Lung (tissue), 11 donors: ENCODE measurements at regions not wholly inside any gene's neighbourhood (a gene's known extent, or its start where the extent isn't known, plus 50 kb on each side); places are given as distances from the start of the nearest gene placed in this dataset.

Experiments used
- ATAC-seq: fragments of 200-7000 bp; cut with Tn5 transposase; one replicate; pipeline ENCODE4 v1.9.1; 2020; ENCODE audit warnings: moderate number of reproducible peaks; ENCODE audit not compliant: insufficient read depth, low FRiP score
- DNase-seq, 3 donors: peaks; one replicate each; pipeline ENCODE4 v3.0.0-alpha.2; 2013 to 2017
- H3K27ac ChIP-seq, 2 donors: one replicate each; pipeline ENCODE4 v1.5.1; 2013; ENCODE audit warnings: mild to moderate bottlenecking in 2 of 2, moderate library complexity in 2 of 2, control low read depth in 1 of 2, inconsistent platforms in 1 of 2, low read depth in 1 of 2, low read length in 1 of 2
- H3K27me3 ChIP-seq, 3 donors: one replicate each; pipeline ENCODE4 v1.5.1; 2013; ENCODE audit warnings: low read length in 2 of 3; ENCODE audit not compliant: control insufficient read depth in 3 of 3, insufficient read depth in 3 of 3
- H3K36me3 ChIP-seq, 4 donors: one replicate each; pipeline ENCODE4 v1.5.1; 2013; ENCODE audit warnings: low read length in 4 of 4, mild to moderate bottlenecking in 1 of 4, moderate library complexity in 1 of 4; ENCODE audit not compliant: control insufficient read depth in 4 of 4, insufficient read depth in 4 of 4
- H3K4me1 ChIP-seq, 5 donors: one replicate each; pipeline ENCODE4 v1.5.1; 2013; ENCODE audit warnings: low read length in 5 of 5, mild to moderate bottlenecking in 2 of 5, moderate library complexity in 1 of 5; ENCODE audit not compliant: control insufficient read depth in 5 of 5, insufficient read depth in 5 of 5
- H3K4me3 ChIP-seq: one replicate; pipeline ENCODE4 v1.5.1; 2013; ENCODE audit warnings: mild to moderate bottlenecking, control low read depth, moderate library complexity
- H3K9ac ChIP-seq, 2 donors: one replicate each; pipeline ENCODE4 v1.5.1; 2013; ENCODE audit warnings: low read length in 2 of 2, control low read depth in 1 of 2; ENCODE audit not compliant: insufficient read depth in 1 of 2
- H3K9me3 ChIP-seq, 4 donors: one replicate each; pipeline ENCODE4 v1.5.1; 2013; ENCODE audit warnings: low read length in 3 of 4, mild to moderate bottlenecking in 1 of 4, moderate library complexity in 1 of 4; ENCODE audit not compliant: control insufficient read depth in 4 of 4, insufficient read depth in 3 of 4
- WGBS, 2 donors: extraction: QIAGEN DNeasy Blood & Tissue Kit; methylation state at CpG; one replicate each; pipeline ENCODE4 v1.1.7; 2013; 5-methylcytosine and 5-hydroxymethylcytosine counted together
- TF ChIP-seq, protein P1 (sequence below): IDR thresholded peaks from 2 replicates; pipeline ENCODE4 v1.5.1; 2012; ENCODE audit warnings: mild to moderate bottlenecking; ENCODE audit errors: control extremely low read depth, extremely low read depth
- donor health status: control.
- donor health status: control.
- donor health status: Bipolar disorder and iron deficiency.
- donor health status: healthy.
- donor health status: DM: yes; HTN: yes; CAD: no.

DNA sequence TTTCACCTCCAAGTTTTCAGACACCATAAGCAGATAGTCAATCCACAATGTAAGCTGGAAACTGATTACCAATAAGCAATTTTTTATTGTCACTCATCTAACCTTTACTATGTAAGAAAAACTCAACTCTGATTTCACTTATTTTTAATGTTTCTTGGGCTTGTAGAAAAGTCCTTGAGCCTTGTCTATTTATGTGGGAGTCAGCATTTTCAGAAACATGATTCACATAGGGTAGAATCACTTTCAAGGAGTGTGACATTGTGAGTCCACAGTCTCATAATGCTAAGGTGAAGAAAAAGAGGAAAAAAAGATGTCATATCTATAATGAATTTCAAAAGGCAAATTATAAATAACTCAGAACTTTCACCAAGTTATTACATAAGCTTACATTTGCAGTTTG, 2167.9 kb upstream of the C9orf72 start:
- TF ChIP-seq, protein P1, sequence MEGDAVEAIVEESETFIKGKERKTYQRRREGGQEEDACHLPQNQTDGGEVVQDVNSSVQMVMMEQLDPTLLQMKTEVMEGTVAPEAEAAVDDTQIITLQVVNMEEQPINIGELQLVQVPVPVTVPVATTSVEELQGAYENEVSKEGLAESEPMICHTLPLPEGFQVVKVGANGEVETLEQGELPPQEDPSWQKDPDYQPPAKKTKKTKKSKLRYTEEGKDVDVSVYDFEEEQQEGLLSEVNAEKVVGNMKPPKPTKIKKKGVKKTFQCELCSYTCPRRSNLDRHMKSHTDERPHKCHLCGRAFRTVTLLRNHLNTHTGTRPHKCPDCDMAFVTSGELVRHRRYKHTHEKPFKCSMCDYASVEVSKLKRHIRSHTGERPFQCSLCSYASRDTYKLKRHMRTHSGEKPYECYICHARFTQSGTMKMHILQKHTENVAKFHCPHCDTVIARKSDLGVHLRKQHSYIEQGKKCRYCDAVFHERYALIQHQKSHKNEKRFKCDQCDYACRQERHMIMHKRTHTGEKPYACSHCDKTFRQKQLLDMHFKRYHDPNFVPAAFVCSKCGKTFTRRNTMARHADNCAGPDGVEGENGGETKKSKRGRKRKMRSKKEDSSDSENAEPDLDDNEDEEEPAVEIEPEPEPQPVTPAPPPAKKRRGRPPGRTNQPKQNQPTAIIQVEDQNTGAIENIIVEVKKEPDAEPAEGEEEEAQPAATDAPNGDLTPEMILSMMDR = no peak
- DNase-seq (no peak), ATAC-seq (no peak)
- H3K4me1 ChIP-seq = no peaks in the 10 kb centered on the region
- H3K4me3 ChIP-seq = no peak overlapping the region
- no peak overlapping the region for H3K27ac ChIP-seq
- H3K36me3 ChIP-seq = no peaks in the 10 kb centered on the region
- no peaks in the 10 kb centered on the region for H3K27me3 ChIP-seq
- no peaks in the 10 kb centered on the region for H3K9me3 ChIP-seq
- no peak overlapping the region for H3K9ac ChIP-seq

DNA sequence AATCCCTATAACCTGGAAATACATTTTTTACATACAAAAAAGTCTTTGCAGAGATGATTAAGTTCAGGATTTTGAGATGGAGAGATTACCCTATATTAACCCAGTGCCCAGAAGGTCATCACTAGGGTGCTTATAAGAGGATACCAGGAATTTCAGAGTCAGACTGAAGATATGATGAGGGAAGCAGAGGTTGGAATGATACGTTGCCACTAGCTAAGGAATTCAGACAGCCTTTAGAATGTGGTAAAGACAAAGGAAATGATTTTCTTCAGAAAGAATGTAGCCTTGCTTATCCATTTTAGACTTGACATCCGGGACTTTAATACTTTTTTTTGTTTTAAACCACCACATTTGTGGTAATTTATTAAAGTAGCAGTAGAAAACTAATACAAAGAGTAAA, 2176.8 kb upstream of the C9orf72 start:
- Histone ChIP-seq H3K4me3 (no peak overlapping the region), H3K9me3 (no peaks in the 10 kb centered on the region), H3K27ac (no peak overlapping the region), H3K4me1 (no peaks in the 10 kb centered on the region), H3K9ac (no peak overlapping the region), H3K27me3 (no peaks in the 10 kb centered on the region), H3K36me3 (no peaks in the 10 kb centered on the region)
- ATAC-seq (no peak), DNase-seq (no peak)
- TF ChIP-seq, protein P1 = no peak
- WGBS, 2 donors = 32 to 53% methylated on average over 2 of the region's 2 CpGs

DNA sequence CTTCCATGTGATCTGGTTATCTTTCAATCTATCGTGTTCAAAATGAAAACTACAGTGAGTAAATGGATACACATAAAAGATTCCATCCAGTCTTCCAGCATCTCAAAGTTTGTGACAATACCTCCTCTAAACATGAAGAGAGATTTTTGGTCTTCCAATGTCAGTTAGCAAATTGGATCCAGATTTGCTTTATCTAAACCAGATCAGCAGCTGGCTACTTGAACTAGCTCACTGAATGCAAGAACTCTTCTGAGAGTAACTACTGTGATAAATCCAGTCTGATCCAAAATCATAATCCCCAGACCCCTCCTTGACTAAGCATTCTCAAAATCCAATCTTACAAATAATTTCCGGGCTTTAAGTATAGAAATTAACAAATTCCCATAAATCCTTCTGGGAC, 2177.9 kb upstream of the C9orf72 start:
- Histone ChIP-seq H3K36me3 (no peaks in the 10 kb centered on the region), H3K27me3 (no peaks in the 10 kb centered on the region), H3K4me1 (no peaks in the 10 kb centered on the region), H3K27ac (no peak overlapping the region), H3K9ac (no peak overlapping the region), H3K4me3 (no peak overlapping the region), H3K9me3 (no peaks in the 10 kb centered on the region)
- ATAC-seq = no peak
- TF ChIP-seq, protein P1 = no peak
- 90 to 95% methylated on average over 2 of the region's 2 CpGs for WGBS, 2 donors
- DNase-seq = no peak

GRCh38 chr9:29753638-29754037, 2180.4 kb upstream of the C9orf72 start:
- H3K27ac ChIP-seq = no peak overlapping the region
- TF ChIP-seq, protein P1 = no peak
- no peaks in the 10 kb centered on the region for H3K36me3 ChIP-seq
- no peak overlapping the region for H3K9ac ChIP-seq
- H3K9me3 ChIP-seq = no peaks in the 10 kb centered on the region
- H3K4me1 ChIP-seq = no peaks in the 10 kb centered on the region
- H3K27me3 ChIP-seq = no peaks in the 10 kb centered on the region
- no peak overlapping the region for H3K4me3 ChIP-seq
- DNase-seq = no peak
- no peak for ATAC-seq
